ENCODE measurements at regions not wholly inside any gene's neighbourhood (a gene's known extent, or its start where the extent isn't known, plus 50 kb on each side); places are given as distances from the start of the nearest gene placed in this dataset.
"Not testable (repeated sequence)": the region's sequence is repeated elsewhere in the genome, so short reads cannot be mapped to it uniquely, and the experiment has no call there.

DNA sequence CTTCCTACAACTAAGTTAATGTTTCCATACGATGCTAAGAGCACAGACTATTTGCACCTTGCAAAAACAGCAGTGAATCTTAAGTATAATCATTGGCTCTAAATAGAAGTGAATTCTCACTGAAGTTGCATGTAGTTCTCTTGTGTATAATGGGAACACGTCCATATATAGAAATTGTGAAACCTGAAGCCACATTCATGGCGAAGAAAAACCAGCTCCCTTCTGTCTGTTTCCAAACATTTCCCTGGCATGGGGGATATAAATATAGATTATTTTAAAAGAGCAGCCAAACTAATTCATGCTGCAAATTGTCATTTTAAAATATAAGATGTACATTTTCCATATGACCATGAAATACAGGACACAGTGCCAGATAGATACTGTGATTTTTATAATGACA is 71.1 kb downstream of the TRAM1L1 start:
- Histone ChIP-seq H3K9me3 (no peaks in the 10 kb centered on the region), H3K27me3 (no peaks in the 10 kb centered on the region), H3K4me1 (no peaks in the 10 kb centered on the region), H3K36me3 (no peaks in the 10 kb centered on the region), H3K4me3 (no peak overlapping the region), H3K27ac (no peak overlapping the region)
- ATAC-seq (no peak), DNase-seq (no peak)
- intact Hi-C loops (cut with DNase I), result no loop called here
- TF ChIP-seq, protein P1, sequence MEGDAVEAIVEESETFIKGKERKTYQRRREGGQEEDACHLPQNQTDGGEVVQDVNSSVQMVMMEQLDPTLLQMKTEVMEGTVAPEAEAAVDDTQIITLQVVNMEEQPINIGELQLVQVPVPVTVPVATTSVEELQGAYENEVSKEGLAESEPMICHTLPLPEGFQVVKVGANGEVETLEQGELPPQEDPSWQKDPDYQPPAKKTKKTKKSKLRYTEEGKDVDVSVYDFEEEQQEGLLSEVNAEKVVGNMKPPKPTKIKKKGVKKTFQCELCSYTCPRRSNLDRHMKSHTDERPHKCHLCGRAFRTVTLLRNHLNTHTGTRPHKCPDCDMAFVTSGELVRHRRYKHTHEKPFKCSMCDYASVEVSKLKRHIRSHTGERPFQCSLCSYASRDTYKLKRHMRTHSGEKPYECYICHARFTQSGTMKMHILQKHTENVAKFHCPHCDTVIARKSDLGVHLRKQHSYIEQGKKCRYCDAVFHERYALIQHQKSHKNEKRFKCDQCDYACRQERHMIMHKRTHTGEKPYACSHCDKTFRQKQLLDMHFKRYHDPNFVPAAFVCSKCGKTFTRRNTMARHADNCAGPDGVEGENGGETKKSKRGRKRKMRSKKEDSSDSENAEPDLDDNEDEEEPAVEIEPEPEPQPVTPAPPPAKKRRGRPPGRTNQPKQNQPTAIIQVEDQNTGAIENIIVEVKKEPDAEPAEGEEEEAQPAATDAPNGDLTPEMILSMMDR (IDR thresholded peaks at IDR 0.05), result no peak

DNA sequence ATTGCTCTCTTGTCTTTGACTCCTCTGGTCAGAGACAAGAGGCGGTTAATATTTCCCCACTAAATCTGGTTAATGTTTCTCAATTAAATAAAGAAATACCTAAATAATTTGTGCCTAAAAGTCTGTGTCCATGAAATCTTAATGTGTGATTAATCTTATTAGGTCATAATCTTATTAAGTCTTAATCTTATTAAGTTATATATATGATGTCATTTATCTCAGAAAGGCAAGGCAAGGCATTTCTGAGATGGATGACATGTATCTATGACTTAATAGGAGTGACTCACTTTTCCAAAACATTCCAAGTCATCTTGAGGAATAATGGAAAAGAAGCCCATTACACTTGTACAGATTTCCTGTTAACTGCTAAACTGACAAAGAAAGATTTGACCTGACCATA is 74.7 kb downstream of the TRAM1L1 start:
- Histone ChIP-seq H3K4me3 (no peak overlapping the region), H3K9me3 (peaks cover 0 to 2% of the 10 kb centered on the region in 2 donors), H3K4me1 (no peaks in the 10 kb centered on the region), H3K27ac (no peak overlapping the region), H3K27me3 (no peaks in the 10 kb centered on the region), H3K36me3 (no peaks in the 10 kb centered on the region)
- intact Hi-C loops (cut with DNase I), result no loop called here
- DNase-seq, result no peak
- TF ChIP-seq, protein P1 (IDR thresholded peaks at IDR 0.05), result no peak
- ATAC-seq, result no peak

DNA sequence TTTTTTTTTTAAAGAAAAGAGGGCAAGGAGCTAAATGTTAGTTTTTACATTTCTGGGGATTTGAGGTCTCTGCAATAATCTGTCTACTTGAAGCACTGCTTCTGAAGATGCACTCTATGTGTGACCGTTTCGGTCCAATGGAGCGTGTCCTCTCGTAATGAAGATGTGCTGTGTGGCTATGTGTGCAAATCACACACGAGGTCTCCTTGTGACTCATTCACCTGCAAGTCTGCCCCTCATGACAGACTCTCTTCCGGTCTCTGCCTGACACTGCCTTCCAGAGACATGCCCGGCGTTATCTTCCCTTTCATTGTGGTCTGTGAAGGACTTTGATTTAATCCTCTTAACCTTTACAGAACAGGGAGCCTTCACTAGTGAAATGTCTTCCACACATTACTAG is 84.3 kb downstream of the TRAM1L1 start:
- Histone ChIP-seq H3K4me3 (no peak overlapping the region), H3K36me3 (no peaks in the 10 kb centered on the region), H3K27ac (no peak overlapping the region), H3K4me1 (no peaks in the 10 kb centered on the region), H3K27me3 (no peaks in the 10 kb centered on the region), H3K9me3 (peaks cover 0 to under 1% of the 10 kb centered on the region in 2 donors)
- DNase-seq (no peak), ATAC-seq (no peak)
- TF ChIP-seq, protein P1 (IDR thresholded peaks at IDR 0.05), result no peak
- intact Hi-C loops (cut with DNase I), result no loop called here

DNA sequence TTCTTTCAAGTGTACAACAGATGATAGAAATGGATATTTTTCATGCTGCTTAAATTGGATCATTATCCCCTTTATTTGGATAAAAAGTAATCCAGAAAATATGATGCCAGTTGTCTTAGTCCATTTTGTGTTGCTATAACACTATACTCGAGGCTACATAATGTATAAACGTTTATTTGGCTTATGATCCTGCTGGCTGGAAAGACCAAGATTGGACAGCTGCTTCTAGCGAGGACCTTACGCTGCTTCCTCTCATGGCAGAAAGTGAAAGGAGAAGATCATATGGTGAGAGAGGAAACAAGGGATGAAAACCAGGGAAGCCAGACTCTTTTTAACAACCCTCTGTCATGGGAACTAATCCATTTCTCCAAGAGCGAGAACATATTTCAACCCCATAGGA is 102.7 kb downstream of the TRAM1L1 start:
- H3K27ac ChIP-seq, result no peak overlapping the region
- no peak for DNase-seq
- intact Hi-C loops (cut with DNase I), result no loop called here
- no peak for ATAC-seq
- no peaks in the 10 kb centered on the region for H3K27me3 ChIP-seq
- no peak overlapping the region for H3K4me3 ChIP-seq
- no peaks in the 10 kb centered on the region for H3K36me3 ChIP-seq
- H3K9me3 ChIP-seq, result no peaks in the 10 kb centered on the region
- TF ChIP-seq, protein P1 (IDR thresholded peaks at IDR 0.05), result no peak
- H3K4me1 ChIP-seq, result no peaks in the 10 kb centered on the region

DNA sequence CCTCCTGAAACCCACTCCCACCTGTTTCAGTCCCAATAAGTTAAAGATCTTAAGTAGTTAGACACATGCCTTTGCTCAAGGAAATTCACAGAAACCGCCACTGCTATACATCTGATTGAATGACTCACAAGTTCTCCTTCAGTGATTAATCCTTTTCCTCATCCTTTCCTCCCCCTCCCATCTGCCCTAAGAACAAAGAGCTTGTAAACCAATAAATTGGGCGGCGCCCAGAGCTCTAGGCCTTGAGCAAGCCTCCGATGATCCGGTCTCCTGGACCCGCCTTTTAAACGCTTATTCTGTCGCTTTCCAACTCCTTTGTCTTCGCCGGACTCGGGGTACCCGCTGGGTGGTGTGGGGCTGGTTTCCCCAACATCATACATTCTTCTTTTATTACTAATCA is 104.9 kb downstream of the TRAM1L1 start:
- H3K36me3 ChIP-seq; H3K4me1 ChIP-seq; intact Hi-C loops (cut with DNase I); H3K9me3 ChIP-seq; H3K4me3 ChIP-seq; H3K27ac ChIP-seq; ATAC-seq; H3K27me3 ChIP-seq: not testable (repeated sequence)
- peak in 1 of 4 donors; percentile 37 for DNase-seq

DNA sequence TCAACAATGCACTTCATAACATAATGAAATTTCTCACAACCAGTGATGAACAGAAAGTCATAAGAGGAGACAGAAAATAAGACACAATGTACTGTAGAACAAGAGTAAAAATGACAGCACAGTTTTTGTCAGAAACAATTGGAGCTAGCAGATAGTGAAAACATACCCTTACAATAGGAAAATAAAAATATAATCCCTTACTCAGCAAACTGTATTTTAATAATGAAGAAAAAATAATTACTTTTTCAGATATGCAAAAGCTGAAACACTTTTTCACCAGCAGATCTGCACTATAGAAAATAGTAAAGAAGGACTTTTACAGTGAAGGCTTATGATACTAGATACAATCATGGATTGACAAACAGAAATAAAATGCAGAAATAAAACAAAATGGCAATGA is 126.3 kb downstream of the TRAM1L1 start:
- intact Hi-C loops (cut with DNase I), result no loop called here
- no peaks in the 10 kb centered on the region for H3K27me3 ChIP-seq
- H3K4me1 ChIP-seq, result no peaks in the 10 kb centered on the region
- no peaks in the 10 kb centered on the region for H3K36me3 ChIP-seq
- no peak overlapping the region for H3K27ac ChIP-seq
- DNase-seq (no peak), ATAC-seq (no peak)
- TF ChIP-seq, protein P1 (IDR thresholded peaks at IDR 0.05), result no peak
- peaks cover 0 to 8% of the 10 kb centered on the region in 2 donors for H3K9me3 ChIP-seq
- H3K4me3 ChIP-seq, result no peak overlapping the region

Data from left lung (tissue), 4 donors.